ENCODE measurements at regions not wholly inside any gene's neighbourhood (a gene's known extent, or its start where the extent isn't known, plus 50 kb on each side); places are given as distances from the start of the nearest gene placed in this dataset.
"Not testable (repeated sequence)": the region's sequence is repeated elsewhere in the genome, so short reads cannot be mapped to it uniquely, and the experiment has no call there.

- DNase-seq (ENCODE audit: low read depth in 2 of 2): no peak
Measured at GRCh38 chr11:112643416-112643815, 317.8 kb upstream of the NCAM1 start.

- DNase-seq (ENCODE audit: low read depth in 2 of 2): no peak
Measured at GRCh38 chr11:112644410-112645131, 316.6 kb upstream of the NCAM1 start.

DNA sequence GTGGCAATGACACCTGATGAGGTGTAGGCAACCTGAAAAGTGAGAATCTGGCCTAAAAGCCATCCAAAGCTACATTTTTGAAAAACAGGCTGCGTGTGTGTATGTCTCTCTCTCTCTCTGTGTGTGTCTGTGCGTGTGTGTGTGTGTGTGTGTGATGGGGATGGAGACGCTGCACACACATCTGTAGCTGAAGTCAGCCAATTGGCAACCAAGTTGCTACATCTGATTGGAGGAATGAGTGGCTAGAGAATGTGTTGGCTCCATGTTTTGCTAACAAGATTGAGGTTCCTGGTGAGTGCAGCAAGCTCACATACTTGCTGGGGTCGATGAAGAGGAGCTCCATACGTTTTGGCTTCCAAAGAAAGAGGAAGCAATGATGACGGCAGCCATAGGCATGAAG is 311.4 kb upstream of the NCAM1 start:
- no peak for DNase-seq (ENCODE audit: low read depth in 2 of 2)

DNA sequence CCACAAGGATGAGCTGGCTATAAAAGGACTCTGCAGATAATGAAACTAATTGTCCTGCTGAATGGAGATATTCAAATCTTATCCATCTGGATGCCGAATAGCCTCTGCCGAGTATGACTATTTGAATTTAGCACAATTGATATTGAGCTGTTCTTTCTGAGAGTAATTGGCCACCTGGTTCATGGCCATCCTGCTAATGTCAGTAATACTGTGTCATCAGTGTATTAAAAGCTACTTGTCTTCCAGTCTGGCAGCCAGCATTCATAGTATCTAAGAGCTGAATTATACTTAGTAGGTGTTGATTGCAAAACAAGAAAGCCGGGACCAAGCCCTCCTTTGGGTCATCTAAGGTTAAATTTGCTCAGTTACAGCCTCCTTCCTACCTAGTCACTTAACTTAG is 310.7 kb upstream of the NCAM1 start:
- no peak for DNase-seq (ENCODE audit: low read depth in 2 of 2)

DNA sequence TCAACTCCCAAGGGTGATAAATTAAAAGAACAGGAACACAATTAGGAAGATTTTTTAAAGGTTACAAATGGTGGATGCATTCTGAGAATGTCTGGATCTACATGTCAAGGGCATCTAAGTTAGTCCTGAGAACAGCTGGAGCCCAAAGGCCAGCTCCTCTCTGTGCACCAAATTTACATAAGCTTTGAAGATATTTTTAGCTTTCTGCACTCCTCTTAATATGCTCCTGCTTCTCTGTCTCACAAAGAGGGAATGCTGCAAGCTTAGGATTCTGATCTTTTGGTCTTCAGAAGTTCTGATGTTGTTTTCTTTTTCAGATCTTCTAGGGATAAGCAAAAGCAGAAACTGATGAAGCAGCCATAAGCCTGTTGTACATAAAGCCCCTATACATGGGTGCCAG is 309.8 kb upstream of the NCAM1 start:
- no peak for DNase-seq (ENCODE audit: low read depth in 2 of 2)

DNA sequence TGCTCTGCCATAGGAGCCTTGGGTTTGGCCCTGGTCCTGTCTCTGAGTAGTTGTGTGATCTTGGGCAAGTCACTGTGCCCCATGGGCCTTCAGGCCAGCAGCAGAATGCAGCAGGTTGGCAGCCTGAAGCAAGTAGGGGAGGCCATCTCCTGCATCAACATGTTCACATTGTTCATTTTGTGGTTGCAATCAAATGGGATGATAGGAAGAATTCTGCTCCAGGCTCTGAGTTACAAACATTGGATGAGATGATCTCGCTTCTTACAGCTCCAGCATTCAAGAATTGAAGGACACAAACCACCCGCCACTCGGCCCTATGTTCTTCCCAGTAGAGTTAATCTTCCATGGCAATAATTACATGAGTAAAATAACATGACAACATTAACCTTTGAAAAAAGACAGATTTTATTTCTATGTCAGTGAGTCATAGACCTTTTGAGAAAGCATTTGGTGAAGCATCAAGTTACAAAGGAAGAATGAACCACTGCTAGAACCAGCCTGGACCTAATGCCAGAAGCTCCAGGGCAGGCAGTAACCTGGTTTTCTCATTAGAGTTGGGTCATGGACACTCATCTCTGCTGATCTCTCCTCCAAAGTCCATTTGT is 308.3 kb upstream of the NCAM1 start:
- no peak for DNase-seq (ENCODE audit: low read depth in 2 of 2)

- no peak for DNase-seq (ENCODE audit: low read depth in 2 of 2)
Measured at GRCh38 chr11:112655371-112655770, 305.8 kb upstream of the NCAM1 start.

GRCh38 chr11:112656772-112657428 is 304.3 kb upstream of the NCAM1 start:
- DNase-seq (ENCODE audit: low read depth in 2 of 2): no peak

DNA sequence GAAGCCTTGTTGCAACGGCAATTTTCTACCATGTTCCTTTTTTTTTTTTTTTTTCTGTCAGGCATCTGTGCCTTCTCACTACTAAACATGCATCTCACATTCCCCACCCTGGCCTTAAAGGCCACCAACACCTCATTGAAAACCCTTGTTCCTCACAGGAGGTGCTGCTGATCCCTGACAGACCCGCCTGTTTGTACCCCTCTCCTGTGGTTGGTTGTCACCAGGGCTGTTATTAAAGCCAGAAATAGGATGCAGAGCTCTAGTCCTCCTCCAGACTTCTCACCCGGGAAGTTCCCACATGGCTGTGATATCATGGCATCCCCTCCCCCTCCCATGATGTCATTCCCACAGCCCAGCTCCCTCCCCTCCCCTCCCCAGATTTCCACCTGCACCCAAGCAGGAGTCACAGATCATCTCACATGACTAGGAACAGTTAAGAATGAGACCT is 302.8 kb upstream of the NCAM1 start:
- DNase-seq (ENCODE audit: low read depth in 2 of 2): no peak

DNA sequence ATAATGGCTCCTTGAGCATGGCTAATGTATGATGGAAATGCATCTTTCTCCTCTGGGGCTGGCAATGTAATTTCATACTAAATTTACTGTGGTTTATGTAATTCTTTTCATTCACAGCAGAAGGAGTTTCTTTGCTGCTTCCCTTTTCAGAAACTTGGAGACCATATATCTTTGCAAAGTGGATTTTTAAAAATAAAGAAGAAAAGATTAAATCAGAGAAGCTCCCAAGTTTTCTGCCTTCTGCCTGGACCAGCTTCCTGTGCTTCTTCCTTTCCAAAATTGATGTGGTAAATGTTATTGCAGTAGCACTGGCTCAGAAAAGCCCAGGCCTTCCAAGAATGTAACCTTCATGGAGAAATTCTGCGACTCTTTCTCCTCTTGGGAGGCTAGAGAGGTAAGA is 300.1 kb upstream of the NCAM1 start:
- no peak for DNase-seq (ENCODE audit: low read depth in 2 of 2)

- no peak for DNase-seq (ENCODE audit: low read depth in 2 of 2)
Measured at GRCh38 chr11:112661571-112661970, 299.6 kb upstream of the NCAM1 start.

- DNase-seq (ENCODE audit: low read depth in 2 of 2): no peak
Measured at GRCh38 chr11:112662554-112662953, 298.7 kb upstream of the NCAM1 start.

DNA sequence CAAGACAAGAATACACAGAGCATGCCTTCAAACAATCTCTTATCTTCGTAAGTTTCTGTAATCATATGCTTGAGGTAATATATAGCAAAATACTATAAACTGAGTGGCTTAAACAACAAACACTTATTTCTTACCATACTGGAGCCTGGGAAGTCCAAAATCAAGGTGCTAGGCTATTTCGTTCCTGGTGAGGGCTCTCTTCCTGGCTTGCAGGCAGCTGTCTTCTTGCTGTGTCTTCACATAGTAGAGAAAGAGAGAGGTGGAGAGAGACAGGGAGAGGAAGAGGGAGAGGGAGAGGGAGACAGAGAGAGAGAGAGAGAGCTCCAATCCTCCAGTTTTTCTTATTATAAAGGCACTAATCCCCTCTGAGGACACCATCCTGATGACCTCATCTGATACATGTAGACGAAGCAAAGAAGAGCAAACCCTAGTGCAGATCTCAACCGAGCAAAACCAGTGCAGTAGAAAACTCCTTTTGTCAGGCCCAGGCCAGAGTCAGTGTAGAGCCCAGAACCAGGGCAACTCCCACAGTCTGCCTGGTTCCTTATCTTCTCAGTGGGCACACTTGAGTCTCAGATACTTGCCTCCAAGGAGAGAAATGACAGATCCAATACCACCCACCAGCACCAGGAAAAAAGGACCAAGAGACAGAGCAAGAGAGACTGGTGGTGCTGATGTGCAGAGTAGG is 297.1 kb upstream of the NCAM1 start:
- no peak for DNase-seq (ENCODE audit: low read depth in 2 of 2)

DNA sequence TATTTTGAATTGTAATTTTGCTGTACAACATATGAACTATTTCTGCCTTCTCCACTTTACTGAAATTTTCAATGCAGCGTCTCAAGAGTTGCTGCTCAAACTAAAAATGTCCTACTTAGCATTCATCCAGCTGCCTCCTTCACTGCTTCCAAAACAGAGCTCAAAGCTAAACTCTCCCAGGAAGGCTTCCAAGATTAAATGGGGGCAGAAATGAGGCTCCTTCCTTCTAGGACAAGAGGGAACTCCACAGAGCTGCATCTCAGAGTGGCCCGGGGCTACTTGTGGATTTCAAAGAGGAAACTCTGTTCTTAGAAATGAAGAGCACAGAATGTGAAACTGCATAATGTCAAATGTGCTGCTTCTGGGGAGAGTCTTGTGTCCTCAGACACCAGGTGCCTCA is 295.9 kb upstream of the NCAM1 start:
- DNase-seq (ENCODE audit: low read depth in 2 of 2): no peak

DNA sequence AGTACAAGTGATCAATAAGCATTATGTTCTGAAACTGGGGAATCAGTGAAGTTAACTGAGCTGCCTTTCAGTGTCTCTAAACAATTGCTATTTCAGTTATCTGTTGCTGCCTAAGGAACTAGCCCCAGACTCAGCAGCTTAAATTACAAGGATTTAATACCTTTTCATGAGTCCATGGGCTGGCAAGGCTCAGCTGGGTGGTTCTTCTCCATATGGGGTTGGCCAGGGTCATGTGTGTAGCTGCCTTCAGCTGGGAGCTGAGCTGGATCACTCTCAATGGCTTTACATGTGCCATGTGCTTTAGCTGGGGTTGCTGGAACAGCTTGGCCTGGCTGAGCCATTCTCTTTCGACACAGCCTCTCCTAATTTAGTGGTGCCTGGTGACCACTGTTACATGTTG is 295.0 kb upstream of the NCAM1 start:
- no peak for DNase-seq (ENCODE audit: low read depth in 2 of 2)

- DNase-seq (ENCODE audit: low read depth in 2 of 2): no peak
Measured at GRCh38 chr11:112670806-112671570, 290.2 kb upstream of the NCAM1 start.

- not testable (repeated sequence) for DNase-seq (ENCODE audit: low read depth in 2 of 2)
Measured at GRCh38 chr11:112673401-112673800, 287.8 kb upstream of the NCAM1 start.

GRCh38 chr11:112685111-112685510 is 276.1 kb upstream of the NCAM1 start:
- no peak for DNase-seq (ENCODE audit: low read depth in 2 of 2)

DNA sequence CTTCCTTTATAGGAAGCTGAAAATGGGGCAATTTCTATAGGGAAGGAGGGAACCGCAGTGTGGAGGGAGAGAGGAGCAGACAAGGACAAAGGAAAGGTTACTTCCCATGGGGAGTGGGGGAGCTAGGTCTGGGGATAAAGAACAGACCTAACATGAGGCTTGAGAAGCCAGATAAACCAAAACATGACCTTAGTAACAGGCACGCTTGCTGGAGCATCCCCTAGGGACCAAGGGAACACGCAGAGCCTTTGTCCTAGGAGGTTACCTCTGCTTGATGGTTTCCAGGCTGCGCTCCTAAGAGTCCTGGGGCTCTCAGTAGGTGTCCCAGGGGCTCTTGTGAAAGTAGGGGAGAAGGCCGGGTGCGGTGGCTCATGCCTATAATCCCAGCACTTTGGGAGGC is 271.4 kb upstream of the NCAM1 start:
- DNase-seq (ENCODE audit: low read depth in 2 of 2): no peak

GRCh38 chr11:112693781-112694180 is 267.4 kb upstream of the NCAM1 start:
- DNase-seq (ENCODE audit: low read depth in 2 of 2): no peak

DNA sequence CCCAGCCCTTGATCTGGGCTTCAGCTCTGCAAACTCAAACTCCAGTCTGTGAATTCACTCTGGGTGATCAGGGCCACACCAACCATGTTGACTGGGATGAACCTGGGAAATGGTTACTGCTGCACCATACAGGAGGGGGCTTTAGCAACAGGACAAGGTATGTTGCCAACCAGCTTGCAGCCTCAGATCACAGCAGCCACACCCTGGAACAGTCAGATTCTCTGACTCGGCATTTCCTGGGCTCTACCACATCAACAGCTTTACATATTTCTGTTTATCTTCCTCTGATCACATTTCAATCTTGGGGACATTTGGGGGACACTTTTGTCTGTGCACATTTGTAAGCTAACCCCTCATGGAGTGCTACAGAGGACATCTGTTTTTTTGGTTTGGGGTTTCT is 267.0 kb upstream of the NCAM1 start:
- DNase-seq (ENCODE audit: low read depth in 2 of 2): no peak

GRCh38 chr11:112694813-112695212 is 266.4 kb upstream of the NCAM1 start:
- DNase-seq (ENCODE audit: low read depth in 2 of 2): no peak
